GM12872 (cell line): ENCODE measurements at regions not wholly inside any gene's neighbourhood (a gene's known extent, or its start where the extent isn't known, plus 50 kb on each side); places are given as distances from the start of the nearest gene placed in this dataset.

Source experiments
- TF ChIP-seq, protein P1 (sequence below): IDR thresholded peaks from 3 replicates; pipeline ENCODE4 v1.5.1; 2011; ENCODE audit warnings: low read depth, mild to moderate bottlenecking, low read length, moderate library complexity; ENCODE audit not compliant: insufficient read depth

DNA sequence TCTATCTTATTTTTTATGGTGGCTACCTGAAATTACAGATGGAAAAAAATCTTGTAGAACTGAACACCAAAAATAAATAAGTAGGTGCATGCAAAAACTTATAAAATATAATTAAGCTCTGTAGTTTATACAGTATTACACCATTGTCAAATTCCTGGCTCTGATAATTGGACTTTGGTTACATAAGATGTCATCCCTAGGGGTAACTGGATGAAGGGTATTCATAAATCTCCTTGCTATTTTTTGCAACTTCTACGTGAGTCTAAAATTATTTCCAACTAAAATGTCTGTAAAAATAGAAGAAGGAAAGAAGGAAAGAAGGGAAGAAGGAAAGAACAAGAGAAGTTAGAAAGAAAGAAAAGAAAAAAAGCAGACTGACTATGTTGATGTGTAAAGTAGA, 716.6 kb downstream of the BCL11B start:
- TF ChIP-seq, protein P1, sequence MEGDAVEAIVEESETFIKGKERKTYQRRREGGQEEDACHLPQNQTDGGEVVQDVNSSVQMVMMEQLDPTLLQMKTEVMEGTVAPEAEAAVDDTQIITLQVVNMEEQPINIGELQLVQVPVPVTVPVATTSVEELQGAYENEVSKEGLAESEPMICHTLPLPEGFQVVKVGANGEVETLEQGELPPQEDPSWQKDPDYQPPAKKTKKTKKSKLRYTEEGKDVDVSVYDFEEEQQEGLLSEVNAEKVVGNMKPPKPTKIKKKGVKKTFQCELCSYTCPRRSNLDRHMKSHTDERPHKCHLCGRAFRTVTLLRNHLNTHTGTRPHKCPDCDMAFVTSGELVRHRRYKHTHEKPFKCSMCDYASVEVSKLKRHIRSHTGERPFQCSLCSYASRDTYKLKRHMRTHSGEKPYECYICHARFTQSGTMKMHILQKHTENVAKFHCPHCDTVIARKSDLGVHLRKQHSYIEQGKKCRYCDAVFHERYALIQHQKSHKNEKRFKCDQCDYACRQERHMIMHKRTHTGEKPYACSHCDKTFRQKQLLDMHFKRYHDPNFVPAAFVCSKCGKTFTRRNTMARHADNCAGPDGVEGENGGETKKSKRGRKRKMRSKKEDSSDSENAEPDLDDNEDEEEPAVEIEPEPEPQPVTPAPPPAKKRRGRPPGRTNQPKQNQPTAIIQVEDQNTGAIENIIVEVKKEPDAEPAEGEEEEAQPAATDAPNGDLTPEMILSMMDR, result no peak

DNA sequence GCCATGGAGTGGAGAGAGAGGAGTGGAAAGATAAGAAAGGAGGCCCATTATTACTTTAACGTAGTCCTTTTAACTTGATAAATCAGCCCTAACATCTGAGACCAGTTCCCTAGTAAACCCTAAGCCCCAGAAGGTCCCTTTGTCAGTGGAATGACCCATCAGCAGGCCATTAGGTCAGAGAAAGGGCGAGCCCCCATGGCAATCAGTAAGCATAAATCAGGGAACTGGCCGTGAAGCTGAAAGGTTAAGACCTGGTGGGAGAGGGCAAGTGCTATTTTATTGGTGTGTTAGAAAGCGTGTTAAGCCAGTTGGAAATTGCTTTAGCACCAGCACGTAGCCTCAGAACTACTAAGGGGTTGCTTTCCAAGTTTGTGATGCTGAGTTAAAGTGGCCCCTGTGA, 708.0 kb downstream of the BCL11B start:
- TF ChIP-seq, protein P1, result no peak

DNA sequence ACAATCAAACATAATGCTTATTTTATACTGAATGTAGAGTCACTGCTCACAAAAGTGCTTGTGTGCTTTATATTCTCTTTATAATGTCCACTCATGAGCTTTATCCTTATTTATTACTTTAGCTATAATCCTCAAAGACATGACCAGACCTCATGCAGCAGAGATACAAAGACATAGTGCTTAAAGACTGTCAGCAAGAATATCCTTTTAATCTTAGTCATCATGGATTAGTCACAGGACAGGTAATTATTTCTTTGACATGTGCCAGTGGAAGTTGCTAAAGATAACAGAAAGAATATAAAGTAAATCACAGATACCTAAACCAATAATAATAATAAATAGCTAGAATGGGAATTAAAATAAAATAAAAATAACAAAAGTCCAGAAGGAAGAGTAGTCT, 707.5 kb downstream of the BCL11B start:
- TF ChIP-seq, protein P1, result no peak

DNA sequence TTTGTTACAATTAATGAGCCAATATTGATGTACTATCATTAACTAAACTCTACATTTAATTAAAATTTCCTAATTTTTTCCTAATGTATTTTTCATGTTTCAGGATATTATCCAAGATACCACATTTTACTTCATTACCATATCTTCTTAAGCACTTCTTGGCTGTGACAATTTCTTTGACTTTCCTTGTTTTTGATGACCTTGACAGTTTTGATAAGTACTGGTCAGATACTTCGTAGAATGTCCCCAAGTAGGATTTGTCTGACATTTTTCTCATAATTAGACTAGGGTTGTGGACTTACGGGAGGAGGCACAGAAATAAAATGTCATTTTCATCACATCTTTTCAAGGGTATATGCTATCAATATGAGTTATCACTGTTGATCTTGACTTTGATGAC, 700.9 kb downstream of the BCL11B start:
- TF ChIP-seq, protein P1, result no peak

DNA sequence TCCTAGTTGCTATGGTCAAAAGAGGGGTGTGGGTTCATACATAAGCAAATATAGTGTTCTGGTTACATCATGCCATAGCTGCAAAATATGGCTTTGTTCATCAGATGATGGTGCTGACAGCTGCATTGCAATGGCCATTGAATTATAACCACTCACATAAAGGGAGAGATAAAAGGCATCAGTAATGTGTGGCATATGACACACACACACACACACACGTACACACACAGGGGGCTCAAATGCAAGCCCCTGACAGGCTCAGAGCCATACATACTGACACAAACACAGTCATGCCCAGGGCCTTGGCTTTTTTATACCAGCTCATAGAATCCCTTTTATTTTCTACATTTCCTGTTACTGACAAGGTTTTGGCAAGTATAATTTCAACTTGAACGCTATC, 698.9 kb downstream of the BCL11B start:
- TF ChIP-seq, protein P1, result no peak

DNA sequence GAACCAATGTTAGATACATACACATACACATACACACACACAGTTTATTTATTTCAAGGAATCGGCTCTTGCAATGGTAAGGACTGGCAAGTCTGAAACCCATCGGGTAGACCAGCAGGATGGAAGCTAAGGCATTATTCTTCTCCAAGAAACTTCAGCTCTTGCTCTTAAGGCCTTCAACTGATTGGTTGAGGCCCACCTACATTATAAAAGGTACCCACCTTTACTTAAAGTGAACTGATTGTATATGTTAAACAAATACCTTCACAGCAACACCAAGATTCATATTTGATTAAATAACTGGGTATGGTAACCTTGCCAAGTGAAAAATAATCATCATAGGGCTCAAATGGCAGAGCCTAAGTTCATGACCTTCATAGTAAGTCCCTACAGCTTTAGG, 695.5 kb downstream of the BCL11B start:
- TF ChIP-seq, protein P1, result no peak

DNA sequence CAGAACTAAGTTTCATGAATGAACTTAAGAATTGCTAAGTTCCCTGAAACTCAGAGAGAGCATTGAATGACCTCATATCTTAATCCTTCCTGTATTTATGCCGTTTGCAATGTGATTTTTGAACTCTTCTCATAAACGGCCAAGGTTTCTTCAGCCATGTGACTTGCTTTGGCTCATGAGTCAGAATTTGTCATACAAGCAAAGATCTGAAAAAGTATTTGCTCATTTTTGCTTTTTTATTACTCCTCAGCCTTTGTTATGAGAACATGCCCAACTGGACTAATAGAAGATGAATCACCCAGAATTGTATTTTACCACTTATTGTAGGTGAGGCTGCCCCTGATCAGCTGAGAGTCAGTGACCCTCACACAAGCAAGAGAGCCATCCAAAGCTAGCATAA, 693.8 kb downstream of the BCL11B start:
- TF ChIP-seq, protein P1, result no peak

DNA sequence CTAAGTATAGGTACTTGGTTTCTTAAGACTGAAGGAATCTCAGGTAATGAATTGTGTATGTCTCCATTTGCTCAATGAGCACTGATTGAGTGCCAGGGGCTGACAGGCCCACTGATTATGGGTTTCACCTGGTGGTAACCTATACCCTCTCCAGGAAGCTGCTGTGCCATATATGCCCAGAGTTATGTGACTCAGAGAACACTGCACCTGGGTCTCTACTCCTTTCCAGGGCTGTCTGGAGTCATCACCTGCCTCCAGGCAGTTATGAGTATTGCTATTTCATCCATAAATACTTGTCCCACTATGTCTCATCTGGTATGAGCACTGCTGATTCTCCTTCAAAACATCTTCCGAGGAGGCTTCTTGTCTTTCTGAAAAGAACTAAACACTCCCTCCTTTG, 692.9 kb downstream of the BCL11B start:
- TF ChIP-seq, protein P1, result no peak
